DMS53 treated with DMSO at 0.1 percent for 48 hours (cell line): ENCODE measurements at regions not wholly inside any gene's neighbourhood (a gene's known extent, or its start where the extent isn't known, plus 50 kb on each side); places are given as distances from the start of the nearest gene placed in this dataset.

ENCODE experiments used
- DNase-seq: peaks from one replicate; lab custom pipeline; 2025; ENCODE audit not compliant: unreplicated experiment; lab: John Stamatoyannopoulos, UW

DNA sequence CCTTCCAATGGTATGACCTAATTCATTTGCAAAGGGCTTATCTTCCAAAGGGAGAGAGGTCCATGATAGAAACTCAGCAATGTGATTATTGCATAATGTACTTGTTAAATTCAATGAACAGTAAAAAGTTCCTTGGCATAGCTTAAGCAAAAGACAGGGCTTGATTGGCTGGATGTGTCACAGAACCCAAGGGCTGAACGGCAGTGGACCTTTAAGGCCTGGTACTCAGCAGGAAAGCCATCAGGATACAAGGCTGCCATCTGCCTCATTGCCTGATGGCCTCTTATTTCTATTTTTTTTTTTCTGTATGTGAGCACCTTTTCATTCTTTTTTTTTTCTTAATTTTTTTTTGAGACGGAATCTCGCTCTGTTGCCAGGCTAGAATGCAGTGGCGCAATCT is 208.9 kb upstream of the WSCD1 start:
- DNase-seq = no peak

DNA sequence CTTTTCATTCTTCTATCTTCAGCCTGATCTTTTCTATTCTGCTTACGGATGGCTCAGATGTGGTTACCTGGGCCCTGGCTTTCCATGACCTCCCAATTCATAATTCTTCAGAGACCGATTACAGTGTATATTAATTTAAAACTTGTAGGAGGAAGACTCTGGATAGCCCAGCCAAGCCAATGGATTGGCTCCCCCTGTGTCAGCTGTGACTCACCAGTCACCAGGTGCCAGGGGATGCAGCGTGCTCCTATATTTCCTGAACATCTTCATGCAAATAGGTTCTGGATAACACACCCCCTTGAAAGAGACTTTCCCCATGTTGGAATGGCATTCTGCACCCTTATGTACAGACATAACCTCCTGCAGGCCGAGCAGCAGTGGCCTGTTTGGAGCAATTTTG is 208.3 kb upstream of the WSCD1 start:
- DNase-seq = no peak

- no peak for DNase-seq
Measured at GRCh38 chr17:5862395-5862794, 207.8 kb upstream of the WSCD1 start.

DNA sequence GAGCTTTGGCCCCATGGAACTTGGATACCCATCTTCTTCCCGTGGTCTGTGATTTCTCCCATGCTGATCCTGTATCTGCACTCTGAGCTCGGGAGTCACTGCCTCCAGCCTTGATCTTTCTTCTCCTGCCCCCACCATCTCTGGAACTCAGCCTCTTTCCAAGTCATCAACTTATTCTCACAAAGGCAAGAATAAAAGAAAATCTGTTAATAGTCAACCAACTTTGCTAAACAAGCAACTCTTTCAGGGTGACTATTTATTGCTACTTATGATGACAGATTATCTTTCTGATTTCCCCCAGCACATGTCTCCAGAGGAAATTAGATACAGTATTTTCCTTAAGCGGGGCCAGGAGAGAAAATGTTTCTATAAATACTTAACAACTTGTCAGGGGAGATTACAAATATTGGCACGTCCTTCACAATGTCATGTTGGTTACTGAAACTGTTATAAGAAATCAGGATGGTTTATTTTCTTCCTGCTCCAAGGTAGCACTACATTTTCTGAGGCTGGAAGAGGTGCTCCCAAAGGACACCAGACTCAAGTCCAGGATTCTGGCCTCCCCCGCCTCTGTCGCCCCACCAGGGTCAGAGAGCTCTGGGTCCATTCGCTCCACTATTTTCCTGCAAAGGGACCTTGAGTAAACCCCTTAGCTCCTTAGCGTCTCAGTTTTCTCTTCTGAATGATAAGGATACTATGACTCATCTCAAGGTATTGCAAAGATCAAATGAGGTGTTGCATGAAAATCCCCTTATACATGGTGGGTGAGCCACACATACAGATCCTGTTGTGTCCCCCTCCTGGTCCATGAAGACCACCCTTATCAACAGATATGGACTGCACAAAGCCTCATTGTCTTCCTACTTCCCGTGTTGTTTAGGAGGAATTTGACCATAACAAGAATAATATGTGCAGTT is 205.2 kb upstream of the WSCD1 start:
- no peak for DNase-seq

DNA sequence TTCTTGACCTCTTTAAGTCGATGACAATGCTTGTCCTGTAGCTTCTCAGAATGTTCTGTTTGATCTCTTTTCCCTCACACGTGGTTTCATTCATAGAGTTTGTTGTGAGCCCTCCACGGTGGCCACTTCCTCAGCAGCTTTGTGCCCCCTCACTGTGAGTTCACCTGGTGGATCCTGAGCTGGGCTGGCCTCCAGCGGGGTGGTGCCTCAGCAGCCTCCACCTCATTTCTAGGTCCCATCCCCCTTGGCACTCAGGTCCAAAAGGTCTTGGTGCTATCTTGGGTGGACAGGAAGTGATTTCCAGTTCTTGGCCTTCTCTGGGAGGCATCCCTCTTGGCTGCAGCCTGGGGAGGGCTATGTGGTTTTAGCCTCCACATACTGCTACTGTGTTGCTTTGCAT is 203.2 kb upstream of the WSCD1 start:
- DNase-seq = no peak

- no peak for DNase-seq
Measured at GRCh38 chr17:5869041-5869745, 201.0 kb upstream of the WSCD1 start.

GRCh38 chr17:5870231-5870953 is 199.8 kb upstream of the WSCD1 start:
- no peak for DNase-seq

- no peak for DNase-seq
Measured at GRCh38 chr17:5871666-5872065, 198.5 kb upstream of the WSCD1 start.

GRCh38 chr17:5872831-5873230 is 197.3 kb upstream of the WSCD1 start:
- no peak for DNase-seq

GRCh38 chr17:5873781-5874180 is 196.4 kb upstream of the WSCD1 start:
- no peak for DNase-seq

- no peak for DNase-seq
Measured at GRCh38 chr17:5874486-5874885, 195.7 kb upstream of the WSCD1 start.

GRCh38 chr17:5877366-5877765 is 192.8 kb upstream of the WSCD1 start:
- no peak for DNase-seq

GRCh38 chr17:5877948-5878347 is 192.2 kb upstream of the WSCD1 start:
- DNase-seq = no peak

DNA sequence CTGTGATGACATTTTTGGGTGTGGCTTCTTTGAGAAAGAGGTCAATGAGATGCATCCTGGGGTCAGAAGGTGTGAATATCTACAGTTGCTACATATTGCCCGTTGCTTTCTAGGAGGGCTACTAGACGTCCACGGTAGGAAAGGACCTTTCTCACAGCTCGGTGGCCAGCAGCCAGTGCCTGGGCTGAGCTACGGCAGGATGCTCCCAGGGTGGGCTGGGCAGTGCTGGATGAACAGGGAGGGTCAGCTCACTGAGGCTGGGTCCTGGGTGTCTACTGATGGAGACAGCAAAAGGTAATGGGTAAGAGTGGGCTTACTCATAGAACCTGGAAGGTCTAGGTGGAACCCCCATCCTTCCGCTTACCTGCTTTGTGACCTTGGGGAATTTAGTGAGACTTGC is 188.3 kb upstream of the WSCD1 start:
- DNase-seq = no peak

DNA sequence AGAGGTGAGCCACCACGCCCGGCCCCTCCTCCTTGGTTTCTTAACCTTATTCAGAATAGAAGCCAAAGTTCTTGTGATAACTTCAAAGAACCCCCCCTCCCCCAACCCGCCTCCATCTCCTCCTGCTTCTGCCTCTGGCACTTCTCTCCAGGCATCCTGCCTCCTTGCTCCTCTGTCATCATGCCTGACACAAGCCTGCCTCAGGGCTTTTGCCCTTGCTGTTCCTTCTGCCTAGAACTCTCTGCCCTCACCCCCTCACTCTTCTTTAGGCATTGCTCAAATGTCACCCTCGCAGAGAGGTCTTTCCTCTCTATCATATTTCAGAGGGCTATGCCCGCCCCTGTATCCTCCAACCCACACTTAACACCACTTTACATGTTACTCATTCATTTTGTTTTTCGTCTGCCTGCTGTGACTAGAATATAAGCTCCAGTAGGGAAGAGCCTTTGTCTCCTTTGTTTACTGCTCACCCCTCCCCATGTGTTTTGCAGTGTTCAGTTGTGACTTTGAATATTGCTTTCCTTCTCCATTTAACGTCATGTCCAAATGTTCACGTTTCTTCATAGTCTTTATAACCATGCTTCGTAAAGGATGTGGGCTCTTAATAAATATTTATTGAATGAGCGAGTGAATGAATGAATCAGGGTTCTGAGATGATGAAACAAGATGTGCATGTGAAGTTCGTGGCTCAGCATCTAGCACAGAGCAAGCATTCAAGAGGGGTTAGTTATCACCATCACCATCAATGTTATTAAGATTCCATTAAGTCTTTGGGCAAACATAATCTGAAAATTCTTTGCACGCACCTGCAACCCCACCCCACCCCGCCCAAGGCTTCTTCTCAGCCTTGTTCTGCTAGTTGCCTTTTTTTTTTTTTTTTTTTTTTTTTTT is 186.2 kb upstream of the WSCD1 start:
- DNase-seq = no peak

GRCh38 chr17:5885336-5885735 is 184.8 kb upstream of the WSCD1 start:
- no peak for DNase-seq

- DNase-seq = no peak
Measured at GRCh38 chr17:5888811-5889210, 181.4 kb upstream of the WSCD1 start.

- no peak for DNase-seq
Measured at GRCh38 chr17:5892921-5893675, 177.1 kb upstream of the WSCD1 start.

DNA sequence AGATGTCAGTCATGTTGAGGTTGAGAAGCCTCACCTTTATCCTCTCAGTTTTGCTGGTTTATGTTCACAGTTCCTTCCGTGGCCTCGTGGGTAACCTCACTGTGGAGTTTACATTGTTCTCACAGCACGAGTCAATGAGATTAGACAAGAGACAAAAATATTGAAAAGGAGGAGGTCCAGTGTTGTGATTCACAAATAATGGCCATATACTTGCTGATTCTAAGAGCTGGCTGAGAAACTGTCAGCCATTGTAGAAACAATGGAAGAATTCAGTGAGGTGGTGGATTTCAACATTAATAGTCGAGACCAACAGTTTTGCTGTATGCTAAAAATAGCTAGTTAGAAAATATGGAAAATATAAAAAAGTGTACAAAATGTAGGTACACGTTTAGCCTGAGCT is 176.4 kb upstream of the WSCD1 start:
- no peak for DNase-seq

DNA sequence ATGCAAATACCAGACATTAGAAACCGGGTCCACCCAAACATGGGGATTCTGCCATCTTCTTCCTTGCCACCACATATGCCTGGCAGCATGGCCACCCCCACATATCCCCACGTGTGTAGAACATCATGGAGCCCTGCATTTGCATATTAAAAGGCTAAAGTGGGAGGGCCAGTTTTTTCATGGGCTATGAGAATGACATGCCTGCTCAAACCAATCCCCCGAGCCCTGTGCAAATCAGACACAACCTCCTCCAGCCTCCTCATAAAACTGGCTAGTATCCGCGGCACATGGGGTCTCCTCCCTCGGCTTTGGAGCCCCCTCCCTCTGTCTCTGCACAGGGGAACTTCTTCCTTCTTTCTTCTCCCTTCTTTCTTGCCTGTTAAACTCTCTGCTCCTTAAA is 174.9 kb upstream of the WSCD1 start:
- no peak for DNase-seq
